ENCODE measurements at regions not wholly inside any gene's neighbourhood (a gene's known extent, or its start where the extent isn't known, plus 50 kb on each side); places are given as distances from the start of the nearest gene placed in this dataset.

DNA sequence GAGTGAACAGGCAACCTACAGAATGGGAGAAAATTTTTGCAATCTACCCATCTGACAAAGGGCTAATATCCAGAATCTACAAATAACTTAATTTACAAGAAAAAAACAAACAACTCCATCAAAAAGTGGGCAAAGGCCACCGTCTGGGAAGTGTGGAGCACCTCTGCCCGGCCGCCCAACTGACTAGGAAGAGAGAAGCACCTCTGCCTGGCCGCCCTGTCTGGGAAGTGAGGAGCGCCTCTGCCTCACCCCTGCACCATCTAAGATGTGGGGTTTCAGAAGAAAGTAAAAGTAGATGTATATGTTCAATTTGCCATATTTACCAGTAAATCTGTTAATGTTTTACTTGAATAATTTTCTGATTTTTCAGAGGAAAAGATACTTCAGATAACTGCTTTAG is 108.1 kb upstream of the TMEM161B start:
- Histone ChIP-seq H3K27me3 (ENCODE audit: insufficient read depth, poor library complexity, severe bottlenecking) (no peaks in the 10 kb centered on the region), H3K27ac (replicated peaks) (no peak overlapping the region), H3K4me3 (replicated peaks; ENCODE audit: insufficient read depth, low read length) (no peak overlapping the region)
- DNase-seq (ENCODE audit: low read depth in 1 of 2, low spot score in 1 of 2): no peak
- TF ChIP-seq POLR2AphosphoS5 (IDR thresholded peaks at IDR 0.05; ENCODE audit: low read depth) (no peak), GABPA (IDR thresholded peaks at IDR 0.05; ENCODE audit: low read depth) (no peak), SPI1 (IDR thresholded peaks at IDR 0.05; ENCODE audit: borderline replicate concordance, low read depth) (no peak)
- TF ChIP-seq, protein P1, sequence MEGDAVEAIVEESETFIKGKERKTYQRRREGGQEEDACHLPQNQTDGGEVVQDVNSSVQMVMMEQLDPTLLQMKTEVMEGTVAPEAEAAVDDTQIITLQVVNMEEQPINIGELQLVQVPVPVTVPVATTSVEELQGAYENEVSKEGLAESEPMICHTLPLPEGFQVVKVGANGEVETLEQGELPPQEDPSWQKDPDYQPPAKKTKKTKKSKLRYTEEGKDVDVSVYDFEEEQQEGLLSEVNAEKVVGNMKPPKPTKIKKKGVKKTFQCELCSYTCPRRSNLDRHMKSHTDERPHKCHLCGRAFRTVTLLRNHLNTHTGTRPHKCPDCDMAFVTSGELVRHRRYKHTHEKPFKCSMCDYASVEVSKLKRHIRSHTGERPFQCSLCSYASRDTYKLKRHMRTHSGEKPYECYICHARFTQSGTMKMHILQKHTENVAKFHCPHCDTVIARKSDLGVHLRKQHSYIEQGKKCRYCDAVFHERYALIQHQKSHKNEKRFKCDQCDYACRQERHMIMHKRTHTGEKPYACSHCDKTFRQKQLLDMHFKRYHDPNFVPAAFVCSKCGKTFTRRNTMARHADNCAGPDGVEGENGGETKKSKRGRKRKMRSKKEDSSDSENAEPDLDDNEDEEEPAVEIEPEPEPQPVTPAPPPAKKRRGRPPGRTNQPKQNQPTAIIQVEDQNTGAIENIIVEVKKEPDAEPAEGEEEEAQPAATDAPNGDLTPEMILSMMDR (IDR thresholded peaks at IDR 0.05; ENCODE audit: insufficient read depth, low read length): no peak

DNA sequence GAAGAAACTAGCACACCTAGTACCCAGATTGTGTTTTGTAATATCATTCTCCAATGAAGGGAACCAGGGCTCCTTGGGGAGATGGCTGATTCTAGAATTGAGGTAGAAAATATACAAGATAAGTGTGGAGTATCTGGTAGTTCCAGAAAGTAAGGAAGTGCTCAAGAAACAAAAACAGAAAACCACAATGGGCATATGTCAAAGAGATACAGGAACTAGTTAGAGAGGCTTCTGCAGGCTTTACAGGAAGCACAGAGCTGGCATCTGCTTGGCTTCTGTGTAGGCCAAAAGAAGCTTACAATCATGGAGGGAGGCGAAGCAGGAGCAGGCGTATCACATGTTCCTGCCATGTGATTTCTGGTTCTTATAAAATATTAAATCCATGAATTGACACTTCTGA is 105.7 kb upstream of the TMEM161B start:
- no peak overlapping the region for H3K27ac ChIP-seq (replicated peaks)
- no peak overlapping the region for H3K4me3 ChIP-seq (replicated peaks; ENCODE audit: insufficient read depth, low read length)
- peak in 1 of 2 experiments; percentile 39 for DNase-seq (ENCODE audit: low read depth in 1 of 2, low spot score in 1 of 2)
- no peaks in the 10 kb centered on the region for H3K27me3 ChIP-seq (ENCODE audit: insufficient read depth, poor library complexity, severe bottlenecking)
- TF ChIP-seq SPI1 (IDR thresholded peaks at IDR 0.05; ENCODE audit: borderline replicate concordance, low read depth) (peak; percentile 63; the same call in 1 of the 2 replicates), POLR2AphosphoS5 (IDR thresholded peaks at IDR 0.05; ENCODE audit: low read depth) (no peak)

DNA sequence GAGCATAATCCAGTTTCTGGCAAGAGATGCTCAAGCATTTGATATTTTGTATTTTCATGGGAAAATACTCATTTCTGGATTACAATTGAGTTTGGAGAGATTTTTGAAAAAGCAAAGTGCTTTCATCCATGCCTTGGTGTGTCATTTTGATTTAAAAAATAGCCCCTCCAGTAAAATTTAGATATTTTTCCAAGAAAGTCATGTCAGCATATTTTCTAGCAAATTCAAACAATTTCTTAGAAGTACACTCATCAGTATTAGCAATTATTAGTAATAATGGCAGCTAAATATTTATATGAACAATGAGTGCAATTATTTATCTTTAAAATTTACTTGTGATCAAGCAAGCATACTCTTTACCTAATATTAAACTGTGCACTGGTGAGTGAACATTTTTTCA is 102.2 kb upstream of the TMEM161B start:
- TF ChIP-seq, protein P2, sequence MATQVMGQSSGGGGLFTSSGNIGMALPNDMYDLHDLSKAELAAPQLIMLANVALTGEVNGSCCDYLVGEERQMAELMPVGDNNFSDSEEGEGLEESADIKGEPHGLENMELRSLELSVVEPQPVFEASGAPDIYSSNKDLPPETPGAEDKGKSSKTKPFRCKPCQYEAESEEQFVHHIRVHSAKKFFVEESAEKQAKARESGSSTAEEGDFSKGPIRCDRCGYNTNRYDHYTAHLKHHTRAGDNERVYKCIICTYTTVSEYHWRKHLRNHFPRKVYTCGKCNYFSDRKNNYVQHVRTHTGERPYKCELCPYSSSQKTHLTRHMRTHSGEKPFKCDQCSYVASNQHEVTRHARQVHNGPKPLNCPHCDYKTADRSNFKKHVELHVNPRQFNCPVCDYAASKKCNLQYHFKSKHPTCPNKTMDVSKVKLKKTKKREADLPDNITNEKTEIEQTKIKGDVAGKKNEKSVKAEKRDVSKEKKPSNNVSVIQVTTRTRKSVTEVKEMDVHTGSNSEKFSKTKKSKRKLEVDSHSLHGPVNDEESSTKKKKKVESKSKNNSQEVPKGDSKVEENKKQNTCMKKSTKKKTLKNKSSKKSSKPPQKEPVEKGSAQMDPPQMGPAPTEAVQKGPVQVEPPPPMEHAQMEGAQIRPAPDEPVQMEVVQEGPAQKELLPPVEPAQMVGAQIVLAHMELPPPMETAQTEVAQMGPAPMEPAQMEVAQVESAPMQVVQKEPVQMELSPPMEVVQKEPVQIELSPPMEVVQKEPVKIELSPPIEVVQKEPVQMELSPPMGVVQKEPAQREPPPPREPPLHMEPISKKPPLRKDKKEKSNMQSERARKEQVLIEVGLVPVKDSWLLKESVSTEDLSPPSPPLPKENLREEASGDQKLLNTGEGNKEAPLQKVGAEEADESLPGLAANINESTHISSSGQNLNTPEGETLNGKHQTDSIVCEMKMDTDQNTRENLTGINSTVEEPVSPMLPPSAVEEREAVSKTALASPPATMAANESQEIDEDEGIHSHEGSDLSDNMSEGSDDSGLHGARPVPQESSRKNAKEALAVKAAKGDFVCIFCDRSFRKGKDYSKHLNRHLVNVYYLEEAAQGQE (IDR thresholded peaks at IDR 0.05; ENCODE audit: insufficient replicate concordance, low read depth): no peak

DNA sequence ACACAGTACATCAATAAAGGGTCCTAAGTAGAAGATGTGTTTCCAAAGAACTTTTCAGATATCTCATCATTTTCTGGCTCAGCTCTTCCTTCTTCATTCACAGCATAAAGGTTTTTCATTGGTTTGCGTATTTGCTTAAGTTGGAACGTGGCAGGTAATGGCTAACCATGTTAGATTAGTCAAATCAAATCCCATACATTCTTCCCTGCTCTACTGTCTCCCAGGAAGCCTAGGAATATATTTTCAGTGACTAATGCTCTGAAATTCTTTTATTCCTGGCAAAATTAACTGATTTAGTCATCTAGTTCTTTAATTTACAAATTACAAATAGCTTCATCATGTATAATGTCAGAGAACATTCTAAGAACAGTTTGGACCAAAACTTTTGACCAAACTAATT is 99.6 kb upstream of the TMEM161B start:
- Histone ChIP-seq H3K4me3 (replicated peaks; ENCODE audit: insufficient read depth, low read length) (no peak overlapping the region), H3K27ac (replicated peaks) (no peak overlapping the region), H3K27me3 (ENCODE audit: insufficient read depth, poor library complexity, severe bottlenecking) (no peaks in the 10 kb centered on the region)
- TF ChIP-seq POLR2AphosphoS5 (IDR thresholded peaks at IDR 0.05; ENCODE audit: low read depth) (no peak), GABPA (IDR thresholded peaks at IDR 0.05; ENCODE audit: low read depth) (no peak), SPI1 (IDR thresholded peaks at IDR 0.05; ENCODE audit: borderline replicate concordance, low read depth) (no peak)
- TF ChIP-seq, protein P1 (IDR thresholded peaks at IDR 0.05; ENCODE audit: insufficient read depth, low read length): no peak
- TF ChIP-seq, protein P2 (IDR thresholded peaks at IDR 0.05; ENCODE audit: insufficient replicate concordance, low read depth): no peak
- DNase-seq (ENCODE audit: low read depth in 1 of 2, low spot score in 1 of 2): no peak

More for the DNA sequence above, 102.2 kb upstream of the TMEM161B start:
- Histone ChIP-seq H3K4me3 (replicated peaks; ENCODE audit: insufficient read depth, low read length) (no peak overlapping the region), H3K27ac (replicated peaks) (no peak overlapping the region), H3K27me3 (ENCODE audit: insufficient read depth, poor library complexity, severe bottlenecking) (no peaks in the 10 kb centered on the region)
- no peak for DNase-seq (ENCODE audit: low read depth in 1 of 2, low spot score in 1 of 2)

DNA sequence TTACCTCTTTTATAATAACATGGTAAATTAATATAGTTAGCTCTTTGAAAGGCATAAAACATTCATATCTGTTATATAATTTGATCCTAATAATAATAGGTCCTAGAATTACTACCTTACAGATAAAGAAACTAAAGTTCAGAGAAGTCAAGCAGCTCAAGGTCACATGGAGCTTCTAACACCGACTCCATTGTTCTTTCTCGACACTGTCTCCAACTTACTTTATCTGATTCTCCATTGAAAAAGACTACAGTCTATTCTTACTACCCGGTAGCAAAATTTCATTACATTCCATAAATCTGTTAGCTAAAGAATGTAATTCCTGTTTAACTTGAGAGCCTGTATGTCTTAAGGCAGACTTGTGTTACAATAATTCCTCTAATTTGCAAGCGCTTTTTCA is 96.3 kb upstream of the TMEM161B start:
- no peak overlapping the region for H3K27ac ChIP-seq (replicated peaks)
- DNase-seq (ENCODE audit: low read depth in 1 of 2, low spot score in 1 of 2): no peak
- H3K27me3 ChIP-seq (ENCODE audit: insufficient read depth, poor library complexity, severe bottlenecking): no peaks in the 10 kb centered on the region
- TF ChIP-seq GABPA (IDR thresholded peaks at IDR 0.05; ENCODE audit: low read depth): no peak
- TF ChIP-seq, protein P2 (IDR thresholded peaks at IDR 0.05; ENCODE audit: insufficient replicate concordance, low read depth): no peak
- no peak for TF ChIP-seq SPI1 (IDR thresholded peaks at IDR 0.05; ENCODE audit: borderline replicate concordance, low read depth)
- TF ChIP-seq, protein P1 (IDR thresholded peaks at IDR 0.05; ENCODE audit: insufficient read depth, low read length): no peak
- TF ChIP-seq POLR2AphosphoS5 (IDR thresholded peaks at IDR 0.05; ENCODE audit: low read depth): no peak
- H3K4me3 ChIP-seq (replicated peaks; ENCODE audit: insufficient read depth, low read length): no peak overlapping the region

Data from HL-60 (cell line).